GM23338 (cell line): ENCODE measurements at regions not wholly inside any gene's neighbourhood (a gene's known extent, or its start where the extent isn't known, plus 50 kb on each side); places are given as distances from the start of the nearest gene placed in this dataset.

Experiments used
- ATAC-seq: fragments of 200-7000 bp; cut with Tn5 transposase; 3 replicates; pipeline ENCODE4 v1.9.1; 2020
- DNase-seq: peaks from one replicate; pipeline ENCODE4 v3.0.0-alpha.2; 2015; ENCODE audit warnings: low spot score
- H2AFZ ChIP-seq: fragments of 200-600 bp; sonication (generic); 2 replicates; pipeline ENCODE4 v1.8.0; 2016; ENCODE audit warnings: antibody characterized with exemption, mild to moderate bottlenecking, moderate library complexity
- H3F3A ChIP-seq: fragments of 200-600 bp; sonication (generic); replicated peaks from 2 replicates; pipeline ENCODE4 v1.8.0; 2017; ENCODE audit warnings: antibody characterized with exemption, mixed run types, low read depth
- H3K27ac ChIP-seq: fragments of 200-600 bp; sonication (generic); 2 replicates; pipeline ENCODE4 v1.6.1; 2016; ENCODE audit warnings: low read depth
- H3K27me3 ChIP-seq: fragments of 200-600 bp; sonication (generic); 2 replicates; pipeline ENCODE4 v1.8.0; 2016; ENCODE audit warnings: mild to moderate bottlenecking, mixed run types, moderate library complexity; ENCODE audit not compliant: insufficient read depth
- H3K36me3 ChIP-seq: fragments of 200-600 bp; sonication (generic); 2 replicates; pipeline ENCODE4 v1.8.0; 2016; ENCODE audit warnings: mild to moderate bottlenecking; ENCODE audit not compliant: insufficient read depth
- H3K4me1 ChIP-seq: fragments of 200-600 bp; sonication (generic); 2 replicates; pipeline ENCODE4 v1.8.0; 2016; ENCODE audit warnings: mild to moderate bottlenecking, moderate library complexity; ENCODE audit not compliant: insufficient read depth
- H3K4me2 ChIP-seq: fragments of 200-600 bp; sonication (generic); 2 replicates; pipeline ENCODE4 v1.7.1; 2017; ENCODE audit warnings: mixed run types
- H3K4me3 ChIP-seq: fragments of 200-600 bp; sonication (generic); 2 replicates; pipeline ENCODE4 v1.6.1; 2016; ENCODE audit warnings: mixed run types
- H3K79me2 ChIP-seq: fragments of 200-600 bp; sonication (generic); replicated peaks from 2 replicates; pipeline ENCODE4 v1.8.0; 2017; ENCODE audit warnings: mild to moderate bottlenecking; ENCODE audit not compliant: insufficient read depth
- H3K9me2 ChIP-seq: fragments of 200-600 bp; sonication (generic); 2 replicates; pipeline ENCODE4 v1.8.0; 2017; ENCODE audit not compliant: insufficient read depth
- H4K20me1 ChIP-seq: fragments of 200-600 bp; sonication (generic); replicated peaks from 2 replicates; pipeline ENCODE4 v1.8.0; 2017; ENCODE audit warnings: mild to moderate bottlenecking; ENCODE audit not compliant: insufficient read depth
- H3K27ac Mint-ChIP-seq: 2 replicates; pipeline ENCODE4 v1.8.0; 2020; ENCODE audit warnings: inconsistent platforms, mild to moderate bottlenecking, moderate library complexity, mixed read lengths
- H3K27me3 Mint-ChIP-seq: 3 replicates; pipeline ENCODE4 v1.8.0; 2022; ENCODE audit warnings: low read depth, mild to moderate bottlenecking, moderate library complexity, mixed read lengths, inconsistent platforms; ENCODE audit not compliant: insufficient read depth, poor library complexity
- H3K36me3 Mint-ChIP-seq: 3 replicates; pipeline ENCODE4 v1.8.0; 2021; ENCODE audit warnings: low read depth, mild to moderate bottlenecking, inconsistent platforms, moderate library complexity, mixed read lengths
- H3K4me1 Mint-ChIP-seq: 3 replicates; pipeline ENCODE4 v1.8.0; 2020; ENCODE audit warnings: mild to moderate bottlenecking, inconsistent platforms, mixed read lengths
- H3K4me3 Mint-ChIP-seq: 3 replicates; pipeline ENCODE4 v1.8.0; 2021; ENCODE audit warnings: moderate library complexity, mild to moderate bottlenecking, inconsistent platforms, mixed read lengths
- H3K9me3 Mint-ChIP-seq: 3 replicates; pipeline ENCODE4 v1.8.0; 2020; ENCODE audit warnings: moderate library complexity, mild to moderate bottlenecking, inconsistent platforms, mixed read lengths
- CREB1 ChIP-seq: fragments of 250-450 bp; sonication (Bioruptor Pico); IDR thresholded peaks from 2 replicates; pipeline ENCODE4 v1.5.0; 2020; ENCODE audit warnings: low read depth, mild to moderate bottlenecking, moderate library complexity
- CTCF ChIP-seq, 2 experiments: fragments of 200-600 bp in 1 of 2; sonication (generic) in 1 of 2; conservative IDR thresholded peaks; 2 replicates each; pipeline versions ENCODE4 v1.5.1 to v1.6.1; 2016 to 2017; ENCODE audit warnings: antibody characterized with exemption in 2 of 2, low read depth in 2 of 2, mild to moderate bottlenecking in 2 of 2, moderate library complexity in 1 of 2
- EZH2 ChIP-seq: fragments of 200-600 bp; sonication (generic); IDR thresholded peaks from one replicate; pipeline ENCODE4 v1.8.0; 2017; ENCODE audit warnings: antibody characterized with exemption, mild to moderate bottlenecking, low read depth; ENCODE audit not compliant: unreplicated experiment
- EZH2phosphoT487 ChIP-seq: fragments of 200-600 bp; sonication (generic); IDR thresholded peaks from one replicate; pipeline ENCODE4 v1.8.1; 2018; ENCODE audit warnings: antibody characterized with exemption; ENCODE audit not compliant: unreplicated experiment
- JUNB ChIP-seq: IDR thresholded peaks from one replicate; pipeline ENCODE4 v1.6.1; 2016; ENCODE audit warnings: antibody characterized with exemption; ENCODE audit not compliant: unreplicated experiment
- NANOG ChIP-seq: IDR thresholded peaks from 2 replicates; pipeline ENCODE4 v1.6.1; 2016; ENCODE audit warnings: antibody characterized with exemption, borderline replicate concordance
- POLR2AphosphoS5 ChIP-seq: IDR thresholded peaks from 2 replicates; pipeline ENCODE4 v1.6.1; 2016; ENCODE audit warnings: antibody characterized with exemption, low read depth
- REST ChIP-seq: IDR thresholded peaks from one replicate; pipeline ENCODE4 v1.6.1; 2018; ENCODE audit warnings: antibody characterized with exemption; ENCODE audit not compliant: unreplicated experiment
- STAT1 ChIP-seq: IDR thresholded peaks from one replicate; pipeline ENCODE4 v1.6.1; 2016; ENCODE audit warnings: antibody characterized with exemption; ENCODE audit not compliant: unreplicated experiment
- ZNF114 ChIP-seq: fragments of 250-450 bp; sonication (Bioruptor Pico); IDR thresholded peaks from 2 replicates; pipeline ENCODE4 v1.5.0; 2020; ENCODE audit warnings: mild to moderate bottlenecking, moderate library complexity
- ZNF331 ChIP-seq: fragments of 250-450 bp; sonication (Bioruptor Pico); IDR thresholded peaks from 2 replicates; pipeline ENCODE4 v1.5.0; 2020; ENCODE audit warnings: low read depth, mild to moderate bottlenecking, moderate library complexity
- TF ChIP-seq, protein P1 (sequence below): IDR thresholded peaks from 2 replicates; pipeline ENCODE4 v1.6.1; 2016; ENCODE audit warnings: antibody characterized with exemption
- TF ChIP-seq, protein P2 (sequence below): fragments of 250-450 bp; sonication (Bioruptor Pico); IDR thresholded peaks from 2 replicates; pipeline ENCODE4 v1.5.0; 2020; ENCODE audit warnings: mild to moderate bottlenecking, moderate library complexity

DNA sequence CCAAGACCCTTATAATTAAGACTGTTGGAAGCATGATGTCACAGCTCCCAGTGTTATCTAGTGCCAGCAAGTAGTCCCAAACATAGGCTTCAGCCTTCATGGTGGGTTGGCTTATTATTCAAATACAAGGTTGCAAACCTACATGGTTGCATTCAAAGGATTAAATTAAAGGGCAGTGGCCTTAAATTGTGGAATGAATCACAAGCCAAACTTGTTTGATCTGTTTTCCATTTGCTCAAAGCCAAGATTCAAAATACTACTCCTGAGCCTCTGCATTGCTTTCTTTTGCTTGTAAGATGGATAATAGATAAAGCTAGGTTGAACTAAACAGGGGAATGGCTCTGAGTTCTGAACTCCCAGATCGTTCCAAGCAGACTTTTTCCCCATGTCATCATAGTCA, 52.4 kb upstream of the GNB4 start:
- Histone ChIP-seq H3K36me3 (no peaks in the 10 kb centered on the region), H3K79me2 (no peaks in the 10 kb centered on the region), H3K27ac (no peak overlapping the region), H3K4me2 (no peak overlapping the region), H3K4me1 (no peaks in the 10 kb centered on the region), H3F3A (no peaks in the 10 kb centered on the region), H3K9me2 (no peaks in the 10 kb centered on the region), H3K4me3 (no peak overlapping the region), H3K27me3 (no peaks in the 10 kb centered on the region), H2AFZ (no peak overlapping the region), H4K20me1 (no peaks in the 10 kb centered on the region)
- no peak for TF ChIP-seq NANOG
- TF ChIP-seq, protein P1, sequence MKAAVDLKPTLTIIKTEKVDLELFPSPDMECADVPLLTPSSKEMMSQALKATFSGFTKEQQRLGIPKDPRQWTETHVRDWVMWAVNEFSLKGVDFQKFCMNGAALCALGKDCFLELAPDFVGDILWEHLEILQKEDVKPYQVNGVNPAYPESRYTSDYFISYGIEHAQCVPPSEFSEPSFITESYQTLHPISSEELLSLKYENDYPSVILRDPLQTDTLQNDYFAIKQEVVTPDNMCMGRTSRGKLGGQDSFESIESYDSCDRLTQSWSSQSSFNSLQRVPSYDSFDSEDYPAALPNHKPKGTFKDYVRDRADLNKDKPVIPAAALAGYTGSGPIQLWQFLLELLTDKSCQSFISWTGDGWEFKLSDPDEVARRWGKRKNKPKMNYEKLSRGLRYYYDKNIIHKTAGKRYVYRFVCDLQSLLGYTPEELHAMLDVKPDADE, result no peak
- no peak for TF ChIP-seq POLR2AphosphoS5
- TF ChIP-seq ZNF114, result no peak
- TF ChIP-seq CTCF (conservative IDR thresholded peaks at IDR 0.05; ENCODE audit: low read depth in 2 of 2), result no peak
- no peak for TF ChIP-seq REST
- no peak for TF ChIP-seq JUNB
- TF ChIP-seq STAT1, result no peak
- TF ChIP-seq EZH2phosphoT487, result no peak
- TF ChIP-seq, protein P2, sequence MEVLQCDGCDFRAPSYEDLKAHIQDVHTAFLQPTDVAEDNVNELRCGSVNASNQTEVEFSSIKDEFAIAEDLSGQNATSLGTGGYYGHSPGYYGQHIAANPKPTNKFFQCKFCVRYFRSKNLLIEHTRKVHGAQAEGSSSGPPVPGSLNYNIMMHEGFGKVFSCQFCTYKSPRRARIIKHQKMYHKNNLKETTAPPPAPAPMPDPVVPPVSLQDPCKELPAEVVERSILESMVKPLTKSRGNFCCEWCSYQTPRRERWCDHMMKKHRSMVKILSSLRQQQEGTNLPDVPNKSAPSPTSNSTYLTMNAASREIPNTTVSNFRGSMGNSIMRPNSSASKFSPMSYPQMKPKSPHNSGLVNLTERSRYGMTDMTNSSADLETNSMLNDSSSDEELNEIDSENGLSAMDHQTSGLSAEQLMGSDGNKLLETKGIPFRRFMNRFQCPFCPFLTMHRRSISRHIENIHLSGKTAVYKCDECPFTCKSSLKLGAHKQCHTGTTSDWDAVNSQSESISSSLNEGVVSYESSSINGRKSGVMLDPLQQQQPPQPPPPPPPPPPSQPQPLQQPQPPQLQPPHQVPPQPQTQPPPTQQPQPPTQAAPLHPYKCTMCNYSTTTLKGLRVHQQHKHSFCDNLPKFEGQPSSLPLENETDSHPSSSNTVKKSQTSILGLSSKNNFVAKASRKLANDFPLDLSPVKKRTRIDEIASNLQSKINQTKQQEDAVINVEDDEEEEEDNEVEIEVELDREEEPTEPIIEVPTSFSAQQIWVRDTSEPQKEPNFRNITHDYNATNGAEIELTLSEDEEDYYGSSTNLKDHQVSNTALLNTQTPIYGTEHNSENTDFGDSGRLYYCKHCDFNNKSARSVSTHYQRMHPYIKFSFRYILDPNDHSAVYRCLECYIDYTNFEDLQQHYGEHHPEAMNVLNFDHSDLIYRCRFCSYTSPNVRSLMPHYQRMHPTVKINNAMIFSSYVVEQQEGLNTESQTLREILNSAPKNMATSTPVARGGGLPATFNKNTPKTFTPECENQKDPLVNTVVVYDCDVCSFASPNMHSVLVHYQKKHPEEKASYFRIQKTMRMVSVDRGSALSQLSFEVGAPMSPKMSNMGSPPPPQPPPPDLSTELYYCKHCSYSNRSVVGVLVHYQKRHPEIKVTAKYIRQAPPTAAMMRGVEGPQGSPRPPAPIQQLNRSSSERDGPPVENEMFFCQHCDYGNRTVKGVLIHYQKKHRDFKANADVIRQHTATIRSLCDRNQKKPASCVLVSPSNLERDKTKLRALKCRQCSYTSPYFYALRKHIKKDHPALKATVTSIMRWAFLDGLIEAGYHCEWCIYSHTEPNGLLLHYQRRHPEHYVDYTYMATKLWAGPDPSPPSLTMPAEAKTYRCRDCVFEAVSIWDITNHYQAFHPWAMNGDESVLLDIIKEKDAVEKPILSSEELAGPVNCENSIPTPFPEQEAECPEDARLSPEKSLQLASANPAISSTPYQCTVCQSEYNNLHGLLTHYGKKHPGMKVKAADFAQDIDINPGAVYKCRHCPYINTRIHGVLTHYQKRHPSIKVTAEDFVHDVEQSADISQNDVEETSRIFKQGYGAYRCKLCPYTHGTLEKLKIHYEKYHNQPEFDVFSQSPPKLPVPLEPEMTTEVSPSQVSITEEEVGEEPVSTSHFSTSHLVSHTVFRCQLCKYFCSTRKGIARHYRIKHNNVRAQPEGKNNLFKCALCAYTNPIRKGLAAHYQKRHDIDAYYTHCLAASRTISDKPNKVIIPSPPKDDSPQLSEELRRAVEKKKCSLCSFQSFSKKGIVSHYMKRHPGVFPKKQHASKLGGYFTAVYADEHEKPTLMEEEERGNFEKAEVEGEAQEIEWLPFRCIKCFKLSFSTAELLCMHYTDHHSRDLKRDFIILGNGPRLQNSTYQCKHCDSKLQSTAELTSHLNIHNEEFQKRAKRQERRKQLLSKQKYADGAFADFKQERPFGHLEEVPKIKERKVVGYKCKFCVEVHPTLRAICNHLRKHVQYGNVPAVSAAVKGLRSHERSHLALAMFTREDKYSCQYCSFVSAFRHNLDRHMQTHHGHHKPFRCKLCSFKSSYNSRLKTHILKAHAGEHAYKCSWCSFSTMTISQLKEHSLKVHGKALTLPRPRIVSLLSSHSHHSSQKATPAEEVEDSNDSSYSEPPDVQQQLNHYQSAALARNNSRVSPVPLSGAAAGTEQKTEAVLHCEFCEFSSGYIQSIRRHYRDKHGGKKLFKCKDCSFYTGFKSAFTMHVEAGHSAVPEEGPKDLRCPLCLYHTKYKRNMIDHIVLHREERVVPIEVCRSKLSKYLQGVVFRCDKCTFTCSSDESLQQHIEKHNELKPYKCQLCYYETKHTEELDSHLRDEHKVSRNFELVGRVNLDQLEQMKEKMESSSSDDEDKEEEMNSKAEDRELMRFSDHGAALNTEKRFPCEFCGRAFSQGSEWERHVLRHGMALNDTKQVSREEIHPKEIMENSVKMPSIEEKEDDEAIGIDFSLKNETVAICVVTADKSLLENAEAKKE, result no peak
- no peak for TF ChIP-seq ZNF331 (CRISPR knock-in tag)
- no peak for TF ChIP-seq CREB1
- TF ChIP-seq EZH2, result no peak
- Mint-ChIP-seq H3K27me3 (no peaks in the 10 kb centered on the region), H3K4me3 (no peak overlapping the region), H3K4me1 (no peaks in the 10 kb centered on the region), H3K36me3 (no peaks in the 10 kb centered on the region; the same call in 2 of the 3 replicates), H3K9me3 (peaks cover 13% of the 10 kb centered on the region; the same call in 2 of the 3 replicates), H3K27ac (no peak overlapping the region)
- ATAC-seq (no peak), DNase-seq (no peak)
